HG02623 (cell line): ENCODE measurements at regions not wholly inside any gene's neighbourhood (a gene's known extent, or its start where the extent isn't known, plus 50 kb on each side); places are given as distances from the start of the nearest gene placed in this dataset.

Source experiments
- ATAC-seq: cut with Tn5 transposase; IDR thresholded peaks from one replicate; pipeline ENCODE4 v1.9.1; 2021; ENCODE audit warnings: moderate library complexity; ENCODE audit not compliant: unreplicated experiment

DNA sequence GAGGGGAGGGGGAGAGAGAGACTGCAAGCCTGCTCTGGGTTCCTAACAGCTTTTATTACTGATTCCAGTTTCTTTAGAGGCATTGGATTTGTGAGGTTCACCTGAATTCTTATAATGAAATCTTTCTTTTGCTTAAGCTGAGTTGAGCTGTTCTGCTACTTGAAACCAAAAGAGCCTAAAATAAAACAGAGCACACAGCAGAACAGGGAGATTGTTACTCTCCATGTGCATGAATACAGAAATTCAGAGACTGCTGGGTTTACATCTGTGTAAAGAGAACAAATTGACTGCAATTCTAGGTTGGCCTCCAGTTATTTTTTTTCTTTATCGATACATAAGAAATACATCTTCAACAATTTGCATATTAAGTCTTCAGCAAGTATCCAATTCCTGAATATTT is 168.8 kb upstream of the NRIP1 start:
- no peak for ATAC-seq

GRCh38 chr21:15236111-15236510 is 171.3 kb upstream of the NRIP1 start:
- ATAC-seq, result no peak

DNA sequence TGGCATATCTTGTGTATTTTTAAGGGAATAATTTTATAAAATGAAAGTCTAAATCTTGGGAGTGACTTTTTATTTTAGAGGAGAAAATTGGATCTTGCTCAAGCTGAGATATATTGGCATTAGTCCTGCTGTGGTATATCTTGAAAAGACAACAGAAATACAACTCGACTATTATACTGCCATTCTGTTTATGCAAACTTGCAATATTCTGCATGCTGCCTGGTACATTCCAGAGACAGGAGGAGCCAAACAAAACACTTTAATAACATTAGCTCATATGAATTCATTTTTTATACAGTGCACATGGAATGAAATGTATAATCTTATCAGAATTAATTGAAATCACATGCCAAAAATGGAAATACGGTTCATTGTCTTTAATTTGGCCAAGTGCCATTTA is 176.0 kb upstream of the NRIP1 start:
- no peak for ATAC-seq

DNA sequence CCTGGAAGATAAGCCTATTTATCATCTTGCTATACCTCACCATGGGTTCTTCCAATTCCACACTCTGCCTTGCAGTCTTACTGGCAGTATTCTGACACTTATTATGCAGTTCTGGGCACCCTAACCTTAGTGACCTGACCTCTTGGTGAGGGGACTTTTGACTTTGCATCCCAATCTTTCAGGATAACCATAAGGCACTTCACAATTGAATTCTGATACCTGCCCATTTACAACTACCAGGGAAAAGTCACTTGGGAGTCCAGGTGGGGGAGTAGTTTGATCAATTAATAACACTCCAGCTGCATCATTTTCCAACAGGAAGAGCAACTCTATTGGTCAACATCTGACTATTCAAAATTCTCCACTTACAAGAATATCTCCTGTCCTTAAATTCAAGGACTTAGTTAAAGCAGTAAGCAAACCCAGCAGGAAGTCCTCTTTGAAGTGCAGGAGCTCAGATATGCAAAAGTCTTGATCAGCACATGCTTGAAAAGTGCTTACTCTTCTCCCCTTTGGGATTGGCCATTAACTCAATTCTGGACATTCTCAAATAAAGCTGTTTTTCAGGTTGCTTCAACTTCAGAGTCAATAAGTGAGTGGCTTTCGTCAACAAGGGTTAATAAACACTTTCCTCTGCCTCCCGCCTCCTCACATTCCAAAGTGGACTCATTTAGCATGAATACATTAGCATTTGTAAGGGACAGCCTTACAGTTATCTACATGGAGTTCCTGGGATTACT is 177.4 kb upstream of the NRIP1 start:
- no peak for ATAC-seq

DNA sequence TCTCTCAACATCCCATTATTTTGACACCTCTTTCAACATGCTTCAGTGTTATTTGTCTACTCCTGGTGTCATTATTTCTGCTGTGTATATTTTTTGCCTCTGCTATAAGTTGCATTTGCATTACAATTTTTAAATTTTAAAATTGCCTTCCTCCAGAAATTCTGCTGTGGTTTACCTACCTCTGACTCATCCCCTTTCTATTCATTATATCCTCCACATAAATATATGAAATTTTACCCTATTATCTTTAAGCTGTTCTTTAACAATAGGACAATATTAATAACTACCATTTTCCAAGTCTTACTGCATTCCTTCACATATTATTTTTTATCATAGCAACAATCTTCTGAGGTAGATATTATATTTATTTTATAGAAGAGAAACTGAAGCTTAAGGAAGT is 178.1 kb upstream of the NRIP1 start:
- ATAC-seq, result no peak

GRCh38 chr21:15243406-15243805 is 178.6 kb upstream of the NRIP1 start:
- no peak for ATAC-seq

DNA sequence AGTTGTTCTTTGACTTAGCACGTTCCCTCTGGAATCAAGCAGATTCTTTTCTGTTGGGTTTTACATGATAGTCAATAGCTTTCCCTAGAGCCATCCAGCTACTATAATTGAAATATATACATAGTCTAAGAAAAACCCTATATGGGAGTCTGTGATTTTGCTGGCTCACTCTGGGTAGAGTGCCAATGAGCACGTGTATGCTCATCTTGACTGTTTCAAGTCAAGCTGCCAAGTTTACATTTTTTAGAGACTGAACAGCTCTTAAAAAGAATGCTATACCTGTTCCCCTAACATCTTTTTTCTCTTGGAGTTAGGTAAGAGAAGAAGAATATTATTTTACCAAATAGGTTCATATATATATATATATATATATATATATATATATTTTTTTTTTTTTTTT is 182.8 kb upstream of the NRIP1 start:
- ATAC-seq, result no peak

GRCh38 chr21:15249285-15249993 is 184.6 kb upstream of the NRIP1 start:
- ATAC-seq, result no peak

DNA sequence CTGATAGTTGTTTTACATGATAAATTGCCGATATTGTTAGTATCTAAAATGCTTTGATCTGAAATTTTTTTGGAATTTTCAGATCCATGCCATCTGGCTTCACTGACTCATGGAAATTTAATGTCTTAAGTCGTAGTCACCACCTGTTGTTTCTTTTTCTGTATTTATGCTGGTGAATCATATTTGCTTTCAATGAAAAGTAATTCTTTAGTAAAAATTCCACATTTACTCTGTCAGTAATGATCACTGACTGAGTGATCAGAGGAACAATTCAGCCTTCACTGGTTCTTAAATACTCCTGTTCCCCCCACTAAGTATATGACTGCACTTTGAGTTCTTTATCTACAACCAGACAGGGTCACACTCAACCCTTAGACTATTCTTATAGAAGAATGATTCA is 185.6 kb upstream of the NRIP1 start:
- ATAC-seq, result no peak

GRCh38 chr21:15252431-15252830 is 187.6 kb upstream of the NRIP1 start:
- no peak for ATAC-seq

DNA sequence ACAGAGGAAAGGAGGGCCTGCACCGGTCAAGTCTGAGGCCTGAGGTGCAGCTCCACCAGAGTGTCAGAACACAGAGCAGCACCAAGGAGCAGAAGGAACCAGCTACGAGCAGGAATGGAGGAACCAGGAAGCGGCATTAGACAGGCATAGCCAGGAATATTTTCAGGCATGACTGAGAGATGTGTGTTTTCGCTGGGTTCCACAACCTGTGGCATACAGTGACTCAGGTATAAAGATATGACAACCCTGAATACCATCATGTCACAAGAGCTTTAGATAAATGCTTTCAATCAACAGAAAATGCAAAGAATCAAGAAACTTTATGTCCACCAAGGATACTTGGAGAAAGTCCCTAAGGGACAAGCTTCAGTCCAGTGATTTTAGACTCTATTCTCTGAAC is 189.3 kb upstream of the NRIP1 start:
- no peak for ATAC-seq

DNA sequence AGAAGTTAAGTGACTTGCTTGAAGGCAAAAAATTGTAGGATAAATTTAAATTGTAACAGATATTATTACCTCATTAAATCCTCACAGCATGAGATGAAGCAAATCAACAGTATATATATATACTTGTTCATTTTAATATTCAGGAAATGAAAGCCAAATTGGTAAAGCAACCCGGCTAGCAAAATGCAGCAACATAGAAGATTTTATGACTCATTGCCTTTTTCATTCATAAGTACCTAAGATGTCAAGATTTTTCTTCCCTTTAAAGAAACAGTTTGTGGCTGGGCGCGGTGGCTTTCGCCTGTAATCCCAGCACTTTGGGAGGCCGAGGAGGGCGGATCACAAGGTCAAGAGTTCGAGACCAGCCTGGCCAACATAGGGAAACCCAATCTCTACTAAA is 190.5 kb upstream of the NRIP1 start:
- no peak for ATAC-seq

- ATAC-seq, result no peak
These were observed 191.0 kb upstream of the NRIP1 start for GRCh38 chr21:15255763-15256162.

GRCh38 chr21:15256996-15257395 is 192.2 kb upstream of the NRIP1 start:
- no peak for ATAC-seq

DNA sequence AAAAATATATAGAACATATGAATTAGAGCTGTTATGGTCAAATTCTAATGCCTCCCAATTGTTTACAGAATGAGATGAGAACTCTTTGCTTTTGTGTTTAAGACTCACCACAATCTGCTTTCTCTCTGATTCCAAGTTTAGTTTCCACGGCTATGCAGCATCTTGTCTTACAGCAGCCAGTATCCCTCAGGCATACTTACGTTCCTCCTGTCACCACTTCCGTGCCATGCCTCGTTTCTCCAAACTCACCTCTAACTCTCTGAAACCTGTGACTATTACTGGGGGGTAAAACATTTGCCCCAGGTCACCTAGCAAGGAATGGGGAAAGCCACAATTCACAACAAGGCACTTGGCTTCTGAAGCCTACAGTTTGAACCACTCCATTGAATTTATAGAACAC is 192.8 kb upstream of the NRIP1 start:
- ATAC-seq, result no peak

DNA sequence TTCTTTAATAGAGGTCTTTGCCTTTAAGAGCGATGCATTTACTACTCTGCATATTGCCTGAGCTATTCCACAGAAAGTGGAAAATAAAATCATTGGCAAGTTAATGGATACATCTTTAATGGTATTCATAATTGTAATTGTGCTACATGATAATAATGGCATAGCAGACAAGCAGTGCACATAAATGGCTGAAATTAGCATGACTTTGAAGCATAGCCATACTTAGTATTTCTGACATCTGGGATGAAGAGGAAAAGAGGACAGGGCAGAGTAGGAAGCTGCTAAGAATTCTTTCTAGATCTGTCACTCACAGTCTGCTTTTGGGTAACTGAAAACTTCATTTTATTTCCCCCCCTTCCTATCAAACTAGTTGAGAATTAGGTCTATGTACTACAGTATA is 195.0 kb upstream of the NRIP1 start:
- no peak for ATAC-seq

GRCh38 chr21:15260604-15261003 is 195.8 kb upstream of the NRIP1 start:
- ATAC-seq, result no peak

DNA sequence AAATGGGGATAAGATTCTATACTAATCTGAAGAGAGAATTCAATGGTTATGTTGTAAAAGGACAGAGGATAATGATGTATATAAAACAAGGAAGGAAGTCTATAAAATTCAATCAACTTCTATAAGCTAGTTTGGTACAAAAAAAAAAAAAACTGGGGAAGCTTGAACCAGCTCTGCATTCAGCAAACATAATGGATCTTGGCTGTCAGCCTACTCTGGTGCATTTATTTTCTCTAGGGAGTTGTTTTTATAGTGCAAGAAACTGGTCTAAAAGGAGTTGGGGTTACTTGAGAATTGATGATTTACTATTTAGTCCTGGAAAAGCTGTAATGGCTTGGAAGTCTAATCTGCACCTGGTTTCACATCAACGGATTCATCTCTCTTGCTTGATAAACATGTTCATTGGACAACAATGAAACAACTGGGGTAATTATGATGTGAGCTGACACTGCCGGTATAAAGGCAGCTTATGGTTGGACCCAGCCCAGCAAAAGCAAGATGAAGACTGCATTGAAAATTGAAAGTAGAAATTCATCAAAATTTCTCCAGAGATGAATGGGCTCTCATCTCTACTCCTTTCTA is 199.4 kb upstream of the NRIP1 start:
- ATAC-seq, result no peak

GRCh38 chr21:15272171-15272570 is 207.4 kb upstream of the NRIP1 start:
- ATAC-seq, result no peak

DNA sequence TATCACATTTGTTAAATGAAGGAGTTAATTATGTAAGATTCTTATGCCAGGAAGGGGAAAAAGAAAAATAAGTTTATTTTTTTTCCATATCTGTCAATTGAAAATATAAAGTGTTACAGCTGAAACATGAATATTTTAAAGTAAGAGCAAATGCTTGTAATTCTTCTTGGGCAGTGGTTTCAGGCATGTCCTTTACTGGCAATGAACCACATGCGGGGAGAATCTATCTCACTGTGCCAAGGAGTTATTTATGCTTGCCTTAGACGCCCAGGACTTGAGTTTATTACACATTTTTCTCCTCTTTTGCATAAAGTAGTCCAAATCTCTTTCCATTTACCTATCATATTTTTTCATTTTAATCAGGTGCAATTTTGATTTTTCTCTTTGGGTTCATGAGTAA is 207.8 kb upstream of the NRIP1 start:
- ATAC-seq, result no peak

DNA sequence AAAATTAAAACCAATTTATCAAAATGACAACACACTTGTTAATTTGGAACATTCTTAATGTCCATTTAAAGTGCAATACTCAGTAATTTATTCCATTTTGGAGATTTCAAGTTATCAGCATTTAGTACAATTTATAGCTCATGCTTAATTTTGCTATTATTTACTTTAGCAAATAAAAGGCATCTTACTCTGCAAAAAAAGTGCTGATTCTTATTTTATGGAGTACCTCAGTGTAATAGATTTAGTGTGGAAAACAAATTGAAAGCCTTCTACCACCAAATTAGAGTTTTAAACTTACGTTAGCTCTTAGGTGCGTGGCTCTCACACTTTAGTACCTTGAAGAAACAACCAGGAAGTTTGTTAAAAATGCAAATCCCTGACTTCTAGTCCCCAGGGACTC is 208.4 kb upstream of the NRIP1 start:
- ATAC-seq, result no peak

- no peak for ATAC-seq
These were observed 210.1 kb upstream of the NRIP1 start for GRCh38 chr21:15274701-15275485.
